Natural killer cell (primary cell): ENCODE measurements at regions not wholly inside any gene's neighbourhood (a gene's known extent, or its start where the extent isn't known, plus 50 kb on each side); places are given as distances from the start of the nearest gene placed in this dataset.

ENCODE experiments used
- ATAC-seq, 3 donors: fragments of 150-1000 bp in 2 of 3; fragments of 200-7000 bp in 1 of 3; cut with Tn5 transposase; 1 replicate in 1 of 3; 2 replicates in 2 of 3; pipeline ENCODE4 v1.10.0; 2021; ENCODE audit warnings: mild to moderate bottlenecking in 2 of 3, moderate library complexity in 2 of 3
- DNase-seq, 2 donors: peaks; one replicate each; pipeline versions ENCODE4 v3.0.0 to v3.0.0-alpha.2; 2013 to 2021; ENCODE audit warnings: mixed read lengths in 1 of 2
- H3K27ac ChIP-seq: one replicate; pipeline ENCODE4 v1.5.1; 2013; ENCODE audit warnings: mild to moderate bottlenecking, low read length
- H3K27me3 ChIP-seq: one replicate; pipeline ENCODE4 v1.6.1; 2013; ENCODE audit warnings: low read length; ENCODE audit not compliant: control insufficient read depth, insufficient read depth
- H3K36me3 ChIP-seq: one replicate; pipeline ENCODE4 v1.6.1; 2013; ENCODE audit warnings: low read length; ENCODE audit not compliant: control insufficient read depth, insufficient read depth
- H3K4me1 ChIP-seq: one replicate; pipeline ENCODE4 v1.6.1; 2013; ENCODE audit warnings: low read length; ENCODE audit not compliant: control insufficient read depth, insufficient read depth
- H3K4me3 ChIP-seq: one replicate; pipeline ENCODE4 v1.5.1; 2013; ENCODE audit warnings: low read length
- H3K9me3 ChIP-seq: one replicate; pipeline ENCODE4 v1.6.1; 2013; ENCODE audit warnings: low read length; ENCODE audit not compliant: control insufficient read depth, insufficient read depth
- H3K27ac Mint-ChIP-seq, 2 donors: one replicate each; pipeline ENCODE4 v1.8.0; 2022; ENCODE audit warnings: mild to moderate bottlenecking in 2 of 2, mixed read lengths in 2 of 2, moderate library complexity in 1 of 2
- H3K27me3 Mint-ChIP-seq, 2 donors: one replicate each; pipeline ENCODE4 v1.8.0; 2022; ENCODE audit warnings: low read depth in 2 of 2, mixed read lengths in 2 of 2
- H3K36me3 Mint-ChIP-seq: one replicate; pipeline ENCODE4 v1.8.0; 2022; ENCODE audit warnings: mixed read lengths
- H3K4me1 Mint-ChIP-seq, 2 donors: one replicate each; pipeline ENCODE4 v1.8.0; 2022; ENCODE audit warnings: mixed read lengths in 2 of 2
- H3K4me3 Mint-ChIP-seq: one replicate; pipeline ENCODE4 v1.8.0; 2022; ENCODE audit warnings: mild to moderate bottlenecking, moderate library complexity, mixed read lengths
- H3K9me3 Mint-ChIP-seq, 2 donors: one replicate each; pipeline ENCODE4 v1.8.0; 2022; ENCODE audit warnings: mixed read lengths in 2 of 2
- WGBS: methylation state at CpG from one replicate; pipeline ENCODE4 v1.1.7; 2013; ENCODE audit warnings: missing lambda C conversion rate; ENCODE audit not compliant: insufficient coverage; 5-methylcytosine and 5-hydroxymethylcytosine counted together
- intact Hi-C: fragments of 100-400 bp; cut with micrococcal nuclease; formaldehyde crosslinking; loops from one replicate; pipeline ENCODE4 v1.14.2; 2022
- TF ChIP-seq, protein P1 (sequence below): fragments of 200-600 bp; IDR thresholded peaks from one replicate; pipeline ENCODE4 v1.8.0; 2022; ENCODE audit warnings: antibody characterized with exemption

DNA sequence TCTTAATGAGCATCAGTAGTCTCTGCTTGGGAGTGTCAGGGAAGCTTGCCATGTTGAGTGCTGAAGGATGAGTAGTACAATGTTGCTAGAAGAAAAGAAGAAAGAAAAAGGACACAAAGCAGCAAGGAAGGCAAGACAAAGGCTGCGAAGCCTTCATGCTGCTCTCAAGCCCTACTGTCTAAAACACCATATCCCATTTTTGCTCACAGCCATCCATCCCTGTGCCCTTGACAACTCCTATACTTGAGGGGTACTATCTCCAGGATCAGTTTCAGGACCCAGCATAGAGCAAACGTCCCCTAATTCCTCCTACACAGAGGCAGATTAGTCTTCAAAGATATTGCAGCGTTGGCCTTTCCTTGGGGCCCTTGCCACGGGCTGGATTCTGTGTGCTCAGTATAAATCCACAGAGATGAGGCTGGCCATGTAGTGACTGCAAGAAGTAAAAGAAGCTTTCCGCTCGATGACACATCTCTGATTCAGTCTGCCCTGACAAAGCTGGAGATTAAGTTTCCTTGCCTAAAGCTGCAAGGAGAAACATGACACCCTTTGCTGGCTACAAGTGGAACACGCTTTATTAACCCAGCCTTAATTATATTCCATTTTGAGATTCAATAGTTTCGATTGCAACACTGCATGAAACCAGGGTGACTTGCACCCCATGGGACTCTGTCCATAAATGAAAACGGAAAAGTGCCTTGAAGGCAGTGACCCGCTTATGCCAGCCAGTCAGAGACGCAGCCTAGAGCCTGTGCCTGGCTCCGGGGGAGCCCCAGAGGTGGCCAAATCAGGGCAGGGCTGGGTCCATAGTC is 304.6 kb downstream of the ACTL7B start:
- Mint-ChIP-seq H3K4me1 (no peaks in the 10 kb centered on the region), H3K27me3 (no peaks in the 10 kb centered on the region), H3K27ac (no peak overlapping the region), H3K4me3 (no peak overlapping the region), H3K36me3 (no peaks in the 10 kb centered on the region), H3K9me3 (no peaks in the 10 kb centered on the region)
- Histone ChIP-seq H3K9me3 (no peaks in the 10 kb centered on the region), H3K27me3 (no peaks in the 10 kb centered on the region), H3K4me1 (no peaks in the 10 kb centered on the region), H3K36me3 (no peaks in the 10 kb centered on the region), H3K27ac (no peak overlapping the region), H3K4me3 (no peak overlapping the region)
- DNase-seq, result no peak
- TF ChIP-seq, protein P1, sequence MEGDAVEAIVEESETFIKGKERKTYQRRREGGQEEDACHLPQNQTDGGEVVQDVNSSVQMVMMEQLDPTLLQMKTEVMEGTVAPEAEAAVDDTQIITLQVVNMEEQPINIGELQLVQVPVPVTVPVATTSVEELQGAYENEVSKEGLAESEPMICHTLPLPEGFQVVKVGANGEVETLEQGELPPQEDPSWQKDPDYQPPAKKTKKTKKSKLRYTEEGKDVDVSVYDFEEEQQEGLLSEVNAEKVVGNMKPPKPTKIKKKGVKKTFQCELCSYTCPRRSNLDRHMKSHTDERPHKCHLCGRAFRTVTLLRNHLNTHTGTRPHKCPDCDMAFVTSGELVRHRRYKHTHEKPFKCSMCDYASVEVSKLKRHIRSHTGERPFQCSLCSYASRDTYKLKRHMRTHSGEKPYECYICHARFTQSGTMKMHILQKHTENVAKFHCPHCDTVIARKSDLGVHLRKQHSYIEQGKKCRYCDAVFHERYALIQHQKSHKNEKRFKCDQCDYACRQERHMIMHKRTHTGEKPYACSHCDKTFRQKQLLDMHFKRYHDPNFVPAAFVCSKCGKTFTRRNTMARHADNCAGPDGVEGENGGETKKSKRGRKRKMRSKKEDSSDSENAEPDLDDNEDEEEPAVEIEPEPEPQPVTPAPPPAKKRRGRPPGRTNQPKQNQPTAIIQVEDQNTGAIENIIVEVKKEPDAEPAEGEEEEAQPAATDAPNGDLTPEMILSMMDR, result no peak
- intact Hi-C loops, result loop anchor here (10.0 kb wide), 1 partner anchor 64 kb away; no protein-coding TSS in a partner anchor
- 84% methylated on average over 12 of the region's 12 CpGs for WGBS
- ATAC-seq, result no peak

DNA sequence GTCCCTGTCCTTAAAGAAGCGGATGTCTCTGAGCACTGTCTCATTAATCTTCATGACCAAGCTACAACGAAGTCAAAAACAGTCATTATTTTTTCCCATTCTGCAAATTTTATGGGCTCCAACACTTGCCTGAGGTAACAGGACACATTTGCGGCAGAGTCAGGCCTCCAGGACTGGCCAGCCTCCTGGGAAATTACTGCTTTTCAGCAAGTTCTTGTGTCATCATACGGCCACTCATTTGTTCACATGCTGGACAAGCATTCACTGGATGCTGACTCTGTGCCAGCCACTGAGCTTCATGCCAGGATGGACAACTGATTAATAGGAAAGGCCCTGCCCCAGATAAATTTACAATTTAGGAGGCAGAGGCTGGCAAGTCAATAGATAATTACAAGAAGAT is 305.7 kb downstream of the ACTL7B start:
- Mint-ChIP-seq H3K27me3 (no peaks in the 10 kb centered on the region), H3K27ac (no peak overlapping the region), H3K4me1 (no peaks in the 10 kb centered on the region), H3K36me3 (no peaks in the 10 kb centered on the region), H3K4me3 (no peak overlapping the region), H3K9me3 (no peaks in the 10 kb centered on the region)
- Histone ChIP-seq H3K4me1 (no peaks in the 10 kb centered on the region), H3K27ac (no peak overlapping the region), H3K9me3 (no peaks in the 10 kb centered on the region), H3K27me3 (no peaks in the 10 kb centered on the region), H3K4me3 (no peak overlapping the region), H3K36me3 (no peaks in the 10 kb centered on the region)
- WGBS, result 96% methylated on average over 4 of the region's 4 CpGs
- DNase-seq (no peak), ATAC-seq (no peak)
- intact Hi-C loops, result loop anchor here (10.0 kb wide), 1 partner anchor 65 kb away; no protein-coding TSS in a partner anchor
- TF ChIP-seq, protein P1, result no peak

DNA sequence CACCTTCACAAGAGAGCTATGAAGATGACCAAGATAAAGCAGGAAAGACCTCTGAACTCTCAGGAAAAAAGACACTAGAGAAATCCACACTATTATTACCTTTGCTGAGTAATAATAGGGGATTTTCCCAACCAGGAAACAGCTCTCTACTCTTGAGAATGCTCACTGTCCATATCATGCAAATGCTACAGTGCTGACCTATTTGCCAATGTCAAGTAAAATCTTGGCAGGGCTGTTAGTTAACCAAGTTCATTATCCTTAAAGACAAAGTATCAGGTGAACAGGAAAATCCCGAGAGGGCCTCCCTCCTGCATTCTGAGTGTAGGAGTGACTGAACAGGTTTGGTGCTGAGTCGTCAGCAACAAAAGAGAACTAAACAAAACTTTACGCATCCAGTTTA is 306.6 kb downstream of the ACTL7B start:
- Mint-ChIP-seq H3K4me3 (no peak overlapping the region), H3K27me3 (no peaks in the 10 kb centered on the region), H3K4me1 (no peaks in the 10 kb centered on the region), H3K27ac (no peak overlapping the region), H3K9me3 (no peaks in the 10 kb centered on the region), H3K36me3 (no peaks in the 10 kb centered on the region)
- no peaks in the 10 kb centered on the region for H3K36me3 ChIP-seq
- DNase-seq (no peak), ATAC-seq (no peak)
- TF ChIP-seq, protein P1, result no peak
- H3K4me1 ChIP-seq, result no peaks in the 10 kb centered on the region
- WGBS, result 97% methylated on average over 3 of the region's 3 CpGs
- no peaks in the 10 kb centered on the region for H3K9me3 ChIP-seq
- no peak overlapping the region for H3K27ac ChIP-seq
- no peak overlapping the region for H3K4me3 ChIP-seq
- intact Hi-C loops, result no loop called here
- H3K27me3 ChIP-seq, result no peaks in the 10 kb centered on the region
